HG03135 (cell line): ENCODE measurements at regions not wholly inside any gene's neighbourhood (a gene's known extent, or its start where the extent isn't known, plus 50 kb on each side); places are given as distances from the start of the nearest gene placed in this dataset.

ENCODE experiments used
- ATAC-seq: cut with Tn5 transposase; IDR thresholded peaks from one replicate; pipeline ENCODE4 v1.9.1; 2021; ENCODE audit warnings: mild to moderate bottlenecking, moderate library complexity; ENCODE audit not compliant: unreplicated experiment

GRCh38 chr3:157639756-157640426 is 136.7 kb upstream of the VEPH1 start:
- no peak for ATAC-seq

DNA sequence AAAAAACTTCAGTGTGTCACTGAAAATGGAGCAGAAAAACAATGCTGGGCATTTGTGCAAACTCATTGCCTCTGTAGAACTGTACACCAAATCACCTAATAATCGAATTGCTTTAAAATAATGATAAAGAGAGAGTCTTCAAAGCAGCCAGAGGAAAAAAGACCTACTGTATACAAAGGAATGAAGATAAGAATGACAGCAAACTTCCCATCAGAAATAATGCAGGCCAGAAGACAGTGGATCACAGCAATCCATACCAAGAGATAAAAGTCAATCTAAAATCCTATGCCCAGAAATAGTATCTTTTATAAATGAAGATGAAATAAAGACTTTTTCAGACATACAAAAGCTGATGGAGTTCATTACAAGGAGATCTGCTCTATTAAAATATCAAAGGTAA is 134.7 kb upstream of the VEPH1 start:
- ATAC-seq = no peak

DNA sequence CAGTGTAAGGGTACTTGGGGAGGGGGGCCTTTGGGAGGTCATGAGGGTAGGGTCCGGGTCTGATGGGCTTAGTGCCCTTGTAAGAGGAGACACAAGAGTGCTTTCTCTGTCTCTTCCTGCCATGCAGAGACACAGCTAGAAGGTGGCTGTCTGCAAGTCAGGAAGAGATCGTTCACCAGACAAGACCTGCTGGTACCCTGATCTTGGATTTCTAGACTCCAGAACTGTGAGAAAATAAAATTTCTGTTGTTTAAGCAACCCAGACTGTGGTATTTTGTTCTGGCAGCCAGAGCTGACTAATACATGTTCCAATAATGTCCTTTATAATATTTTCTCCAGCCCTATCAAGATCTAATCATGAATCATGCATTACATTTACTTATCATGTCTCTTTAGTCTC is 130.0 kb upstream of the VEPH1 start:
- no peak for ATAC-seq

- no peak for ATAC-seq
Observed at GRCh38 chr3:157632075-157632474, 128.9 kb upstream of the VEPH1 start.

DNA sequence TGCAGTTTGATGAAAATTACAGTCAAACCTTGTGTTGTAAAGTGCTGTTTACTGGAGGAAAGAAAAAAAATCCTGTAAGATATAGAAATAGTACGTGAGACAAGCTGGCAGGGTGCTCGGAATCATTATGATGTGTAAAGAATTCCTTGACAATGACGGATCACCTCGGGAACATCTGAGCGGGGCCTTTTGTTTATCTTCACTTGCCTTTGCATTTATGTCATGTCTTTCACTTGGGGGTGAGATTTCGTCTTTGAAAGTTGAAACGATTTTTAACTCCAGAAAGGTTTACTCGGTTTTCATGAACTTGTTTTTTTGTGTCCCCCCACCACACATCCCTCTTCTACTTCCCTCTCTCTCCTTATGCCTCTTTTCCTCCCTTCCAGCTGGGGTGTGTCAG is 128.3 kb upstream of the VEPH1 start:
- ATAC-seq = no peak

- no peak for ATAC-seq
Observed at GRCh38 chr3:157626817-157627216, 123.6 kb upstream of the VEPH1 start.

DNA sequence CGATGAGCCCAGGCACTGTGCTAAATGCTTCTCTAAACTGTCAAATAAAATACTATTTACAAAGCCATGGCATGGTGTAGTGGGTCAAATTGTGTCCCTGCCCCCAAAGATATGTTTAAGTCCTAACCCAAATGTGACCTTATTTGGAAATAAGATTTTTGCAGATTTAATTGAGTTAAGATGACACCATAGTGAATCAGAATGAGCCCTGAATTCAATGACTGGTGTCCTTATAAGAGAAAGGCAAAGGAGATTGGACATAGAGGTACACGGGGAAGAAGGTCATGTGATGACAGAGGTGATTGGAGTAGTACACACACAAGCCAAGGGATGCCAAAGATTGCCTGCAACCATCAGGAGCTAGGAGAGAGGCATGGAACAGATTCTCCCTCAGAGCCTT is 121.6 kb upstream of the VEPH1 start:
- no peak for ATAC-seq

DNA sequence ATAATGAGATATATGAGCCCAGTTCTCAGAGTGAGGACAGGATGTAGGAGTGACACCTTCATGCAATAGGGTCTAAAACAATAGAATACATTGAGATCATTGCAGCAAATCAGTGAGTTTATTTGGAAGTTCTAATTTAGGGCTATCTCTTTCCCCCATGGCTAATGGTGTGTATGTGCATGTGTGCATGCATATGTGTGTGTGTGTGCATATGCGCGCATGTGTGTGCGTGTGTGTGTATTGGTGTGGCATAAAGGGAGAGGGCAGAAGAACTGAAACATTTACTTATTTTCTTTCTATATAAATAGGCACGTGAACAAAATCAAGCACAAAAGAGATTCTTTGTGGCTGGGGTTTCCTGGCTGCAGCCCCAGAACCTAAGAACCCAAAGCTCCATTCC is 115.7 kb upstream of the VEPH1 start:
- ATAC-seq = no peak

DNA sequence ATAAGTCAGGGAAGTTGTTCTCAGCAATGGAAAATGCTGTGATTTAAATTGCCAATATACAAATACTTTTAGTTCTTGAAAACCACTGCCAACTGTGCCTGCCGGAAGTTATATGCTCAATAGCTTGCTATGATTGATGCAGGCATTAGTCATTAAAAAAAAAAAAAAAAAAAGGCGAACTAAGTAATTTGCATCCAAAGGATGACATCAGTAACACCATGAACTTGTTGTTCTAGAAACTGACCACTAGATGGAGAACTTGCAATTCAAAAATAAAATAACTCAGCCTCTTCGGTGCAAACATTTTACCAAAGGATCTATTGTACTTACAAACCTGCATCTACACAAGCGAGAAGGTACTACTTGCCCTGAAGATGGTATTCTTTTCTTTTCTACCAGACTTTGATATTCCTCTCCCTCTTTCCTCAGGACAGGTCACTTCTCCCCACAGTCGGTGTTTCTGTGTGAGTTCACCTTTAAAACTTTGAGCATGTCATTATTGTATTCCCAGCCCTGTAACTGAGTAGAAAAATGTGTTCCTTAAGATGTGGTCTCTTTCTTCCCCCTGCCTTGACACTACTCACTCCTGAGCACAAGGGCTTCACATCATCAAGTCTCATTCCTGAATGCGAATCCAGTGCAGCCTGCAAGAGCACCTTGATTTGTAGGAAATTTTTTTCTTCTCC is 115.0 kb upstream of the VEPH1 start:
- ATAC-seq = peak; percentile 64

DNA sequence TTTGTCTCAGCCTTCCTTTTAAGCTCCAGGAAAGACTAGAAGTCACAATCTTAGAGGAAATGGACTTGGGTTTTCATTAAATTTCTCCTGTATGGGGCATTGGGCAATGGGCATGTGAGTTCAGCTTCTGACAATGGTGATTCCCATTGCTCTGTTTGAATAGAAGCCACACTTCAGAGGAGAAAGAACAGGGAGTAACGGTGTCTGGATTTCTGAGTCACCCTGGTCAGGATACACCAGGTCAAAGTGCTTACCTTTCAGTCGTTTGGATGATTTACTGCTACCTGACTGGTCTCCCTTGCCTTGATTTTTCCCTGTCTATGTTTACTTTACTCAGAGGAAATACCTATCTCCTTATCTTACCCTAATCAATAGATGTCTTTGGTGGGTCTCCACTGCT is 111.7 kb upstream of the VEPH1 start:
- no peak for ATAC-seq

GRCh38 chr3:157611536-157612076 is 108.4 kb upstream of the VEPH1 start:
- ATAC-seq = no peak

- ATAC-seq = no peak
Observed at GRCh38 chr3:157610876-157611535, 107.8 kb upstream of the VEPH1 start.

DNA sequence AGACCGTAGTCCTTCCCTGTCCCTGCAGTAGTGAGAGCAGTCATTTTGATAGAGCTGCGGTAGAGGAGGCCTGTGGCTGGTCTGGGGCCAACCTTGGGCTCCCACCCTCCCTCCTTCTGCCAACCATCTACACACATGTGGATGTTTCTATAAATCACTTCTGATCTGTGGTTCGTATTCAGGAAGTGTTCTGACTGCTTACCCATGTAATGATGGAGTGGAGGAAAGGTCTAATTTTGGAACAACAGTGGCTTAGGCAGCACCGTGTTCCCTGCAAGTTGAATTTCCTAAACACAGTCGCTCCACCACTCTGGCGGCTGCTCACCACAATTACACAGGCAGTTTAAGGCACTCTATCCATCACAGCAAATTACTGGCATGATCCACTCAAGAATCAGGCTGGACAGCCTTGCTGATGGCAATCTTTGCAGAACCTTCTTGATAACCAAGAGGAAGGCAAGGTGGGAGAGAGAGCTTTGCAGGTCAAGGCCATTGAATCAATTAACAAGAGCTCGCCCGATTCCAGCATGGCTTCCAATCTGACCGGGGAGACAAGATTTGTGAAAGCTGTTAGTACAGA is 104.7 kb upstream of the VEPH1 start:
- ATAC-seq = no peak

- ATAC-seq = peak; percentile 13
Observed at GRCh38 chr3:157606852-157607197, 103.6 kb upstream of the VEPH1 start.

GRCh38 chr3:157606011-157606851 is 103.0 kb upstream of the VEPH1 start:
- peak; percentile 93 for ATAC-seq

DNA sequence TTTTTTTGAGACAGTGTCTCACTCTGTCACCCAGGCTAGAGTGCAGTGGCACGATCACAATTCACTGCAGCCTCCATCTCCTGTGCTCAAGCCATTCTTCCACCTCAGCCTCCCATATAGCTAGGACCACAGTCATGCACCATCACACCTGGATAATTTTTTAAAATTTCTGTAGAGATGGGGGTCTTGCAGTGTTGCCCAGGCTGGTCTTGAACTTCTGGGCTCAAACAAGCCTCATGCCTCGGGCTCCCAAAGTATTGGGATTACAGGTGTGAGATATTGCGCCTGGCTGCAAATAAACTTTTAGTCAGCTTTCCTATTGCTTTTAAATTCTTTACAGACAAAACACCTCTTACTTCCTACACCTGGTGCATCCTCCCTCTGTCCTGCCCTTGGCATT is 102.1 kb upstream of the VEPH1 start:
- ATAC-seq = no peak

- no peak for ATAC-seq
Observed at GRCh38 chr3:157602424-157602823, 99.2 kb upstream of the VEPH1 start.

DNA sequence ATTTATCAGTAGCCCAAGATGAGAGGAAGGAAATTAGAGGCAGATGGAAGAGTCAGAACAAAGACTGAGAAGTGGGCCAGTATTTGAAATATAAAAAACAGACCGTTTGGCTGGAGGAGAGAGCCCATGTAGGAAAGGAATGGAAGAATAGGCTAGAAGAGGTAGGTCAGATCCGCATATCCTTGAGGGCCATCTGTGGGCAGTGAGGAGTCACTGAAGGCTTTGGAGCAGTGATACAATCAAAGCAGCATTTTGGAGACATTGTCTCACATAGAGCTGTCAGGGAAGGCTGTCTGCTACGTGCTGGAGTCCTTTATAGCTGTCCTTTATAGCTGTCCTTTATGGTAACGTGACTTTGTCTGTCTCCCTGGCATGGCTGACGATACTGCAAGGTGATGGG is 92.0 kb upstream of the VEPH1 start:
- ATAC-seq = no peak

DNA sequence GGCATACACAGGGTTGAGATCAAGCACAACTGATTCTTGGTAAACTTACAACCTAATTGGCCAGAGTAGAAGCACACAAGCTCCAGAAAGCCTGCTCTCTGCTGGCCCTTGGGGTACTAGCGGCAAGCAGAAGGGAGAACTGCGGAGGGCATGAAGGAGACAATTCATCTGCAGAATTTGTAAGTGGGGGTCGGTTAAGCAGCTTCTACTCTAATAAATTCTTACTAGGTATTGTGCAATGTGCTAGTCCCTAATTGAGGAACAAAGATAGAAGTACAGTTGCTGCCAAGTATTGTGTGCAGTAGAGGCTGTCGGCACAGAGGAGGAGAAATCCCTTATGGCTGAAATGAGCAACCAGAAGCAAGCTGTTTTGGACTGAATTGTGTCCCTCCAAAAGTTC is 91.2 kb upstream of the VEPH1 start:
- ATAC-seq = no peak

GRCh38 chr3:157592769-157593168 is 89.6 kb upstream of the VEPH1 start:
- no peak for ATAC-seq

DNA sequence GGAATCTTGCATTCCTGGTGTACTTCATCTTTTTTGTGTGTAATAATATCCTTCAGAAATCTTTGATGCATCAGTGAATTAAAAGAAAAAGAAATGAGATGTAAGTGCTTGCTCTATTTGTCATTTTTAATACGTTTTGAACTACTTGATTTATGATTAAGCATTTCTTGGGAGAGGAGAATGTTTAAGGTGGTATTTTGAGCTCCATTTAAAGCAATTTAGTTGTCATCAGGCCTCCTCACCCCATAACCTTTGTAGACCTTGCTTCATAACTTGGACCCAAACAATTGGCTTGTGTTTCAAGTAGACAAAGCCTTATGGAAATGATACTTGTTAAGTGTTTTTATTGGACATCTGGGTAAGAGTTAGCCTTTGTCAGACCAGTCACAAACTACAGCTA is 87.1 kb upstream of the VEPH1 start:
- ATAC-seq = no peak
